ENCODE measurements at regions not wholly inside any gene's neighbourhood (a gene's known extent, or its start where the extent isn't known, plus 50 kb on each side); places are given as distances from the start of the nearest gene placed in this dataset.

GRCh38 chr2:18926631-18927524, 337.5 kb upstream of the NT5C1B start:
- no peak overlapping the region for H3K4me3 ChIP-seq (ENCODE audit: low read depth, low read length)
- peaks cover 8% of the 10 kb centered on the region; the same call in 1 of the 2 replicates for H3K4me1 ChIP-seq (ENCODE audit: control insufficient read depth, insufficient read depth, low read length)
- no peaks in the 10 kb centered on the region for H3K36me3 ChIP-seq (ENCODE audit: control insufficient read depth, insufficient read depth, low read length)
- H3K27me3 ChIP-seq (ENCODE audit: control insufficient read depth, insufficient read depth, low read length), result no peaks in the 10 kb centered on the region
- no peak overlapping the region for H3K9ac ChIP-seq (ENCODE audit: low read depth, low read length)
- no peaks in the 10 kb centered on the region for H3K9me3 ChIP-seq (ENCODE audit: control insufficient read depth, insufficient read depth, low read length)
- no peak overlapping the region for H3K27ac ChIP-seq (ENCODE audit: low read depth, low read length)

GRCh38 chr2:18925296-18925695, 335.9 kb upstream of the NT5C1B start:
- Histone ChIP-seq H3K4me3 (ENCODE audit: low read depth, low read length) (no peak overlapping the region), H3K36me3 (ENCODE audit: control insufficient read depth, insufficient read depth, low read length) (no peaks in the 10 kb centered on the region), H3K4me1 (ENCODE audit: control insufficient read depth, insufficient read depth, low read length) (peaks cover 8% of the 10 kb centered on the region; the same call in 1 of the 2 replicates), H3K27ac (ENCODE audit: low read depth, low read length) (no peak overlapping the region), H3K27me3 (ENCODE audit: control insufficient read depth, insufficient read depth, low read length) (no peaks in the 10 kb centered on the region), H3K9ac (ENCODE audit: low read depth, low read length) (no peak overlapping the region), H3K9me3 (ENCODE audit: control insufficient read depth, insufficient read depth, low read length) (no peaks in the 10 kb centered on the region)

DNA sequence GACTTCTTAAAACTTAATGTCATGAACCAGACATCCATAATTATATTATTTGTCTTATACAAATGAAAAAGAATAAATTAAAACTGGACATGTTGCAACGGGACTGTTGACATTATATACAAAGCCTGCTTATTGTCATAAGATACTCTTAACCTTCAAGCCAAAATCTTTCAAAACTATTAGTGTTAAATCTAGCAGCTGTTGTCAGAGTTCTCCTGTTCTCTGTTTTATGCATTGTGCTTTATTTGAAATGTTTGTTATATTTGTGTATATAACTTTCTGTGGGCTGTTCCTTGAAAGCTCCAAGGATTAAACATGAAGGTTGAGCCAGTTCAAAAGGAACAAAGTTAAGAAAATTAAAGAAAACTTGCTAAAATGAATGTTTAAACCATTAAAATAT, 335.5 kb upstream of the NT5C1B start:
- Histone ChIP-seq H3K4me1 (ENCODE audit: control insufficient read depth, insufficient read depth, low read length) (peaks cover 8% of the 10 kb centered on the region; the same call in 1 of the 2 replicates), H3K27ac (ENCODE audit: low read depth, low read length) (no peak overlapping the region)

GRCh38 chr2:18924386-18924785, 335.0 kb upstream of the NT5C1B start:
- Histone ChIP-seq H3K36me3 (ENCODE audit: control insufficient read depth, insufficient read depth, low read length) (no peaks in the 10 kb centered on the region), H3K9ac (ENCODE audit: low read depth, low read length) (no peak overlapping the region), H3K4me3 (ENCODE audit: low read depth, low read length) (no peak overlapping the region), H3K27me3 (ENCODE audit: control insufficient read depth, insufficient read depth, low read length) (no peaks in the 10 kb centered on the region), H3K27ac (ENCODE audit: low read depth, low read length) (no peak overlapping the region), H3K4me1 (ENCODE audit: control insufficient read depth, insufficient read depth, low read length) (peaks cover 8% of the 10 kb centered on the region; the same call in 1 of the 2 replicates), H3K9me3 (ENCODE audit: control insufficient read depth, insufficient read depth, low read length) (no peaks in the 10 kb centered on the region)

More for the DNA sequence above, 335.5 kb upstream of the NT5C1B start:
- Histone ChIP-seq H3K9ac (ENCODE audit: low read depth, low read length) (no peak overlapping the region), H3K27me3 (ENCODE audit: control insufficient read depth, insufficient read depth, low read length) (no peaks in the 10 kb centered on the region), H3K36me3 (ENCODE audit: control insufficient read depth, insufficient read depth, low read length) (no peaks in the 10 kb centered on the region), H3K4me3 (ENCODE audit: low read depth, low read length) (no peak overlapping the region), H3K9me3 (ENCODE audit: control insufficient read depth, insufficient read depth, low read length) (no peaks in the 10 kb centered on the region)

DNA sequence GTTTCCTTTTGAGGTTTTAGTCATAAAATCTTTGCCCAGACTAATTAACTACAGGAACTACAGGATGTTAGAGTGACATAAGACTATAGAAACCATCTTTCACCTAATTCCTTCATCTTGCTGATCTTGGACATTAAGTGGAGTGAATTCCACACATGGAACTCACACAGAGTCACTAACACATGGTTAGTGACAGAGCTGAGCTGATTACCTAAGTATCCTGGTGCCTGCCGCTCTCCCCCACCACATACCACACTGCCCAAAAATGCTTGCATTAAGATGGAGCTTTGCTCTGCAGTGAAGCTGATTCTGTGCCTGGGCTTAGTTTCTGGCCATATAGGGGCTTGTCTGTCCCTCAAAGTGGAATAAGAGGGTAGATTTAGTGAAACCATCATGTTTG, 332.9 kb upstream of the NT5C1B start:
- H3K9ac ChIP-seq (ENCODE audit: low read depth, low read length), result no peak overlapping the region
- H3K36me3 ChIP-seq (ENCODE audit: control insufficient read depth, insufficient read depth, low read length), result no peaks in the 10 kb centered on the region
- peaks cover 8% of the 10 kb centered on the region; the same call in 1 of the 2 replicates for H3K4me1 ChIP-seq (ENCODE audit: control insufficient read depth, insufficient read depth, low read length)
- no peaks in the 10 kb centered on the region for H3K9me3 ChIP-seq (ENCODE audit: control insufficient read depth, insufficient read depth, low read length)
- H3K27ac ChIP-seq (ENCODE audit: low read depth, low read length), result no peak overlapping the region
- H3K27me3 ChIP-seq (ENCODE audit: control insufficient read depth, insufficient read depth, low read length), result no peaks in the 10 kb centered on the region
- no peak overlapping the region for H3K4me3 ChIP-seq (ENCODE audit: low read depth, low read length)

GRCh38 chr2:18918280-18918679, 328.9 kb upstream of the NT5C1B start:
- Histone ChIP-seq H3K27me3 (ENCODE audit: control insufficient read depth, insufficient read depth, low read length) (no peaks in the 10 kb centered on the region), H3K4me1 (ENCODE audit: control insufficient read depth, insufficient read depth, low read length) (peaks cover 3% of the 10 kb centered on the region; the same call in 1 of the 2 replicates), H3K36me3 (ENCODE audit: control insufficient read depth, insufficient read depth, low read length) (no peaks in the 10 kb centered on the region), H3K9me3 (ENCODE audit: control insufficient read depth, insufficient read depth, low read length) (no peaks in the 10 kb centered on the region), H3K9ac (ENCODE audit: low read depth, low read length) (no peak overlapping the region), H3K4me3 (ENCODE audit: low read depth, low read length) (no peak overlapping the region), H3K27ac (ENCODE audit: low read depth, low read length) (no peak overlapping the region)

GRCh38 chr2:18915227-18915626, 325.9 kb upstream of the NT5C1B start:
- Histone ChIP-seq H3K9me3 (ENCODE audit: control insufficient read depth, insufficient read depth, low read length) (no peaks in the 10 kb centered on the region), H3K9ac (ENCODE audit: low read depth, low read length) (no peak overlapping the region), H3K27me3 (ENCODE audit: control insufficient read depth, insufficient read depth, low read length) (no peaks in the 10 kb centered on the region), H3K36me3 (ENCODE audit: control insufficient read depth, insufficient read depth, low read length) (no peaks in the 10 kb centered on the region), H3K4me1 (ENCODE audit: control insufficient read depth, insufficient read depth, low read length) (peaks cover 3% of the 10 kb centered on the region; the same call in 1 of the 2 replicates), H3K4me3 (ENCODE audit: low read depth, low read length) (no peak overlapping the region), H3K27ac (ENCODE audit: low read depth, low read length) (no peak overlapping the region)

DNA sequence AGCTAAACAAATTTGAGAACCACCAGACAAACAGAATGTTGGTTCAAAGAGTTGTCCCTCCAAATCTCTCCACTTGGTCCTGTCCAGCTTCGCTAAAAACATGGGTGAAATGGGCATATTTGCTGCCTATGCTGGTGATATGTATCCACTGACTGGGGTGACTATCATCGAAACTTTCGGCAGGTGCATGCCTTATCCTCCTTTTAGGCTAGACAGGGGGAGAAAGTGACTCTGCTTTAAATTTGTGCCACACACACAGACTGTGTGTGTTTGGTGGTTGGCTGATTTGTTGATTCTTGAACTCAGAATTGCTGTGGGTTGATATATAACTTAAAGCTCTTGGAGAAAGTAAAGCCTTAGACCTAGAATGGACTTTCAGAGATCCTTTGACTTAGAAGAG, 324.1 kb upstream of the NT5C1B start:
- H3K4me1 ChIP-seq (ENCODE audit: control insufficient read depth, insufficient read depth, low read length), result peaks cover 3% of the 10 kb centered on the region; the same call in 1 of the 2 replicates
- no peak overlapping the region for H3K9ac ChIP-seq (ENCODE audit: low read depth, low read length)
- no peaks in the 10 kb centered on the region for H3K9me3 ChIP-seq (ENCODE audit: control insufficient read depth, insufficient read depth, low read length)
- H3K4me3 ChIP-seq (ENCODE audit: low read depth, low read length), result no peak overlapping the region
- no peak overlapping the region for H3K27ac ChIP-seq (ENCODE audit: low read depth, low read length)
- no peaks in the 10 kb centered on the region for H3K27me3 ChIP-seq (ENCODE audit: control insufficient read depth, insufficient read depth, low read length)
- no peaks in the 10 kb centered on the region for H3K36me3 ChIP-seq (ENCODE audit: control insufficient read depth, insufficient read depth, low read length)

DNA sequence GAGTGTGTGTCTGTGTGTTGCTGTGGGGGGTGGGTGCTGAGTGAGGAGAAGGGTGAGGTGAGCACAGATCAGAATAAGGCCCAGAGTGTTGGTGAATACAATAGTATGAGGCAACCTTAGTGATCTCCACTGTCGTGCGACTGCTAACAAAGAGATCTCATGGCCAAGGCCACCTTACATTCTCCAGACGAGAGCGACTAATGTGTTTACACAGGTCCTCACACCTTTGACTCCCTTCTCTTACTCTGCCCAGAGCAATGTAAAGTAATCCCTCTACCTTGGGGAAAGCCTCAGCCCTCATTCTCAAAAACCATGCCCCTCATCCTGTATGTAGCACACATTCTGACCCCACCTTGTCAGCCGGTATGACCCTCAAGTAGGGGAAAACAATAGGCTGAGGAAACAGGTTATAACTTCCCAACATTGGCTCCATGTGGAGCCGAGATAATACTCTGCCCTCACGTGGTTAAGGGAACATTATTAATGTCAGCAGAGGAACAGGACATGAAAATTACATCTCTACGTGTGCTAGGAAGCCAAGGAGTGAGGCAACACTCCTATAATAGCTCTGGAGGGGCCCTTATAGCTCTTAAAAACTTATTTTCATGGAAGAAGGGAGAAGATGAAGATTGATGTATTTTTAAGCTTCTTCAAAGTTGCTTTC, 323.0 kb upstream of the NT5C1B start:
- peaks cover 3% of the 10 kb centered on the region; the same call in 1 of the 2 replicates for H3K4me1 ChIP-seq (ENCODE audit: control insufficient read depth, insufficient read depth, low read length)
- no peaks in the 10 kb centered on the region for H3K36me3 ChIP-seq (ENCODE audit: control insufficient read depth, insufficient read depth, low read length)
- H3K4me3 ChIP-seq (ENCODE audit: low read depth, low read length), result no peak overlapping the region
- no peak overlapping the region for H3K9ac ChIP-seq (ENCODE audit: low read depth, low read length)
- H3K9me3 ChIP-seq (ENCODE audit: control insufficient read depth, insufficient read depth, low read length), result no peaks in the 10 kb centered on the region
- no peak overlapping the region for H3K27ac ChIP-seq (ENCODE audit: low read depth, low read length)
- no peaks in the 10 kb centered on the region for H3K27me3 ChIP-seq (ENCODE audit: control insufficient read depth, insufficient read depth, low read length)

DNA sequence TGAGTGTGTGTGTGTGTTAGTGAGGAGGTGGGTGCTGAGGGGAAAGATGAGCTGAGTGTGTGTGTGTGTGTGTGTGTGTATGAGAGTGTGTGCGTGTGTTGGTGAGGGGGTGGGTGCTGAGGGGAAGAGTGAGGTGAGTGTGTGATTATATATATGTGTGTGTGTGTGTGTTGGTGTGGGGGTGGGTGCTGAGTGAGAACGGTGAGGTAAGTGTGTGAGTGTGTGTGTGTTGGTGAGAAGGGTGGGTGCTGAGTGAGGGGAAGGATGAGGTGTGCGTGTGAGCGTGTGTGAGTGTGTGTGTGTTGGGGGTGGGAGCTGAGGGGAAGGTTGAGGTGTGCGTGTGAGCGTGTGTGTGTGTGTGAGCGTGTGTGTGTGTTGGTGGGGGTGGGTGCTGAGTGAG, 322.0 kb upstream of the NT5C1B start:
- H3K9me3 ChIP-seq (ENCODE audit: control insufficient read depth, insufficient read depth, low read length), result no peaks in the 10 kb centered on the region
- peaks cover 3% of the 10 kb centered on the region; the same call in 1 of the 2 replicates for H3K4me1 ChIP-seq (ENCODE audit: control insufficient read depth, insufficient read depth, low read length)
- H3K27me3 ChIP-seq (ENCODE audit: control insufficient read depth, insufficient read depth, low read length), result no peaks in the 10 kb centered on the region
- no peak overlapping the region for H3K9ac ChIP-seq (ENCODE audit: low read depth, low read length)
- no peak overlapping the region for H3K4me3 ChIP-seq (ENCODE audit: low read depth, low read length)
- H3K36me3 ChIP-seq (ENCODE audit: control insufficient read depth, insufficient read depth, low read length), result no peaks in the 10 kb centered on the region
- H3K27ac ChIP-seq (ENCODE audit: low read depth, low read length), result no peak overlapping the region

DNA sequence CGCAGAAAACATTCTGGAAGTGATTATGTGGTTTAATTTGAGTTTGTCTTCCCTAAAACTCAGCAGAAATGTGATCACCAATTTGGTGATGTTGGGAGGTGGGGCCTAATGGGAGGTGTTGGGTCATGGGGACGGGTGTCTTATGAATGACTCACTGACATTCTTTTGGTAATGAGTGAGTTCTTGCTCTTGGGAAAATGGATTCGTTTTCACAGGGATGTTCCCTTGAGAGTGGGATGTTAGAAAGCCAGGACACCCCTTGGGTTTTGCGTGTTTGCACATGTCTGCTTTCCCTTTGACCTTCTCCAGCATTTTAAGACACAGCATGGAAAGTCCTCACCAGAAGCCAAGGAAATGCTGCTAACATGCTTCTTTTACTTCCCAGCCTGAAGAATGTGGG, 321.5 kb upstream of the NT5C1B start:
- H3K27ac ChIP-seq (ENCODE audit: low read depth, low read length), result no peak overlapping the region
- peaks cover 3% of the 10 kb centered on the region; the same call in 1 of the 2 replicates for H3K4me1 ChIP-seq (ENCODE audit: control insufficient read depth, insufficient read depth, low read length)
- no peak overlapping the region for H3K4me3 ChIP-seq (ENCODE audit: low read depth, low read length)
- no peaks in the 10 kb centered on the region for H3K9me3 ChIP-seq (ENCODE audit: control insufficient read depth, insufficient read depth, low read length)
- H3K27me3 ChIP-seq (ENCODE audit: control insufficient read depth, insufficient read depth, low read length), result no peaks in the 10 kb centered on the region
- no peak overlapping the region for H3K9ac ChIP-seq (ENCODE audit: low read depth, low read length)
- H3K36me3 ChIP-seq (ENCODE audit: control insufficient read depth, insufficient read depth, low read length), result no peaks in the 10 kb centered on the region

Data from HUES48 (cell line).